ENCODE measurements at regions not wholly inside any gene's neighbourhood (a gene's known extent, or its start where the extent isn't known, plus 50 kb on each side); places are given as distances from the start of the nearest gene placed in this dataset.

GRCh38 chr15:25982736-25983135, 119.6 kb upstream of the ATP10A start:
- intact Hi-C loops (cut with DNase I), result no loop called here
- no peak for TF ChIP-seq POLR2A (IDR thresholded peaks at IDR 0.05)
- TF ChIP-seq CTCF (IDR thresholded peaks at IDR 0.05), result no peak
- no peak for TF ChIP-seq EP300 (IDR thresholded peaks at IDR 0.05)
- DNase-seq, result no peak
- Histone ChIP-seq H3K27me3 (no peaks in the 10 kb centered on the region), H3K9me3 (no peaks in the 10 kb centered on the region), H3K27ac (no peak overlapping the region), H3K4me3 (no peak overlapping the region), H3K4me1 (ENCODE audit: insufficient read depth) (no peaks in the 10 kb centered on the region), H3K36me3 (no peaks in the 10 kb centered on the region)
- WGBS, 3 donors, result 67 to 78% (median 70%) methylated on average over 6 of the region's 6 CpGs

GRCh38 chr15:25981114-25981513, 118.0 kb upstream of the ATP10A start:
- intact Hi-C loops (cut with DNase I), result no loop called here
- TF ChIP-seq CTCF (IDR thresholded peaks at IDR 0.05), result no peak
- TF ChIP-seq EP300 (IDR thresholded peaks at IDR 0.05), result no peak
- no peak for TF ChIP-seq POLR2A (IDR thresholded peaks at IDR 0.05)

GRCh38 chr15:25972141-25972675, 109.1 kb upstream of the ATP10A start:
- Histone ChIP-seq H3K4me1 (ENCODE audit: insufficient read depth) (no peaks in the 10 kb centered on the region), H3K27me3 (no peaks in the 10 kb centered on the region), H3K27ac (no peak overlapping the region), H3K9me3 (no peaks in the 10 kb centered on the region), H3K4me3 (no peak overlapping the region), H3K36me3 (no peaks in the 10 kb centered on the region)
- DNase-seq, result no peak
- intact Hi-C loops (cut with DNase I), result no loop called here
- WGBS, 3 donors, result 23 to 36% (median 29%) methylated on average over 4 of the region's 4 CpGs
- no peak for TF ChIP-seq POLR2A (IDR thresholded peaks at IDR 0.05)
- TF ChIP-seq CTCF (IDR thresholded peaks at IDR 0.05), result no peak
- no peak for TF ChIP-seq EP300 (IDR thresholded peaks at IDR 0.05)

More at GRCh38 chr15:25981114-25981513, 118.0 kb upstream of the ATP10A start:
- H3K27me3 ChIP-seq, result no peaks in the 10 kb centered on the region
- H3K4me3 ChIP-seq, result no peak overlapping the region
- H3K36me3 ChIP-seq, result no peaks in the 10 kb centered on the region
- H3K4me1 ChIP-seq (ENCODE audit: insufficient read depth), result no peaks in the 10 kb centered on the region
- no peaks in the 10 kb centered on the region for H3K9me3 ChIP-seq
- no peak for DNase-seq
- H3K27ac ChIP-seq, result no peak overlapping the region
- 66 to 74% (median 67%) methylated on average over 3 of the region's 3 CpGs for WGBS, 3 donors

- H3K4me1 ChIP-seq (ENCODE audit: insufficient read depth), result no peaks in the 10 kb centered on the region
- no peak overlapping the region for H3K4me3 ChIP-seq
- 29 to 50% (median 30%) methylated on average over 6 of the region's 6 CpGs for WGBS, 3 donors
- H3K27me3 ChIP-seq, result no peaks in the 10 kb centered on the region
- H3K9me3 ChIP-seq, result no peaks in the 10 kb centered on the region
- H3K27ac ChIP-seq, result no peak overlapping the region
- intact Hi-C loops (cut with DNase I), result no loop called here
- TF ChIP-seq EP300 (IDR thresholded peaks at IDR 0.05) (no peak), POLR2A (IDR thresholded peaks at IDR 0.05) (no peak), CTCF (IDR thresholded peaks at IDR 0.05) (no peak)
- no peaks in the 10 kb centered on the region for H3K36me3 ChIP-seq
- DNase-seq, result no peak
Measured at GRCh38 chr15:25971053-25971452, 107.9 kb upstream of the ATP10A start.
